HG03175 (cell line): ENCODE measurements at regions not wholly inside any gene's neighbourhood (a gene's known extent, or its start where the extent isn't known, plus 50 kb on each side); places are given as distances from the start of the nearest gene placed in this dataset.

Experiments
- ATAC-seq: cut with Tn5 transposase; IDR thresholded peaks from one replicate; pipeline ENCODE4 v1.9.1; 2021; ENCODE audit warnings: mild to moderate bottlenecking, moderate library complexity; ENCODE audit not compliant: unreplicated experiment

- ATAC-seq = no peak
Observed at GRCh38 chr3:30457081-30457480, 149.3 kb upstream of the TGFBR2 start.

GRCh38 chr3:30457726-30458125 lies 148.7 kb upstream of the TGFBR2 start:
- no peak for ATAC-seq

GRCh38 chr3:30458376-30459171 lies 147.8 kb upstream of the TGFBR2 start:
- no peak for ATAC-seq

GRCh38 chr3:30461311-30461710 lies 145.1 kb upstream of the TGFBR2 start:
- ATAC-seq = no peak

- no peak for ATAC-seq
Observed at GRCh38 chr3:30462721-30463470, 143.5 kb upstream of the TGFBR2 start.

GRCh38 chr3:30464381-30464780 lies 142.0 kb upstream of the TGFBR2 start:
- ATAC-seq = no peak

- ATAC-seq = no peak
Observed at GRCh38 chr3:30465454-30465853, 140.9 kb upstream of the TGFBR2 start.

GRCh38 chr3:30467596-30468238 lies 138.7 kb upstream of the TGFBR2 start:
- ATAC-seq = no peak

- no peak for ATAC-seq
Observed at GRCh38 chr3:30469133-30469532, 137.3 kb upstream of the TGFBR2 start.

- no peak for ATAC-seq
Observed at GRCh38 chr3:30470496-30470895, 135.9 kb upstream of the TGFBR2 start.

GRCh38 chr3:30471066-30471465 lies 135.3 kb upstream of the TGFBR2 start:
- no peak for ATAC-seq

- no peak for ATAC-seq
Observed at GRCh38 chr3:30471796-30472489, 134.5 kb upstream of the TGFBR2 start.

GRCh38 chr3:30473374-30474051 lies 132.9 kb upstream of the TGFBR2 start:
- no peak for ATAC-seq

- ATAC-seq = no peak
Observed at GRCh38 chr3:30474371-30474770, 132.0 kb upstream of the TGFBR2 start.

- peak; percentile 66 for ATAC-seq
Observed at GRCh38 chr3:30475038-30475808, 131.2 kb upstream of the TGFBR2 start.

GRCh38 chr3:30475809-30476178 lies 130.6 kb upstream of the TGFBR2 start:
- ATAC-seq = no peak

GRCh38 chr3:30476368-30477084 lies 129.9 kb upstream of the TGFBR2 start:
- no peak for ATAC-seq

- no peak for ATAC-seq
Observed at GRCh38 chr3:30477149-30477921, 129.1 kb upstream of the TGFBR2 start.
